HUES48 (cell line): ENCODE measurements at regions not wholly inside any gene's neighbourhood (a gene's known extent, or its start where the extent isn't known, plus 50 kb on each side); places are given as distances from the start of the nearest gene placed in this dataset.

ENCODE experiments used
- H3K27ac ChIP-seq: one replicate; pipeline ENCODE4 v1.7.0; 2013; ENCODE audit warnings: low read depth, low read length, inconsistent platforms
- H3K27me3 ChIP-seq: 2 replicates; pipeline ENCODE4 v1.6.1; 2013; ENCODE audit warnings: mild to moderate bottlenecking, low read length; ENCODE audit not compliant: control insufficient read depth, insufficient read depth
- H3K36me3 ChIP-seq: 2 replicates; pipeline ENCODE4 v1.6.1; 2013; ENCODE audit warnings: low read length; ENCODE audit not compliant: control insufficient read depth, insufficient read depth
- H3K4me1 ChIP-seq: 2 replicates; pipeline ENCODE4 v1.6.1; 2013; ENCODE audit warnings: mild to moderate bottlenecking, low read length; ENCODE audit not compliant: control insufficient read depth, insufficient read depth
- H3K4me3 ChIP-seq: 2 replicates; pipeline ENCODE4 v1.5.1; 2013; ENCODE audit warnings: mild to moderate bottlenecking, low read depth, low read length
- H3K9ac ChIP-seq: 2 replicates; pipeline ENCODE4 v1.6.1; 2013; ENCODE audit warnings: mild to moderate bottlenecking, low read depth, low read length, moderate library complexity
- H3K9me3 ChIP-seq: 2 replicates; pipeline ENCODE4 v1.6.1; 2013; ENCODE audit warnings: low read length; ENCODE audit not compliant: control insufficient read depth, insufficient read depth

DNA sequence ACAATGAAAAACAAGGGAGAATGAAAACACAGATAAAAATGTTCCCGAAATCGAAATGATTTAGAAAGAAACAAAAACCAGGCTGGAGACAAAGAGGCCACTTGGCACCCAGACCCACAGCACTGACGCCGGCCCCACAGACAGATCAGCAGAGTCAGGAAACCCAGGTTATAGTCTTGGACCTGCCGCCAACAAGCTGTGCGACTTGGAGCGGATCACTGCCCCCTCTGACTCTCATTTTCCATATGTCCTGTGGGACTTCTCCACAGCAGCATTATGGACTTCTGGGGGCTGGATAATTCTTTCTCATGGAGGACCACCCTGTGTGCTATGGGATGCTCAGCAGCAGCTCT, 72.4 kb downstream of the MATN1 start:
- H3K9me3 ChIP-seq, result no peaks in the 10 kb centered on the region
- H3K4me1 ChIP-seq, result peaks cover 7% of the 10 kb centered on the region; the same call in 1 of the 2 replicates
- no peak overlapping the region for H3K27ac ChIP-seq
- no peak overlapping the region for H3K9ac ChIP-seq
- no peaks in the 10 kb centered on the region for H3K27me3 ChIP-seq
- H3K4me3 ChIP-seq, result no peak overlapping the region
- no peaks in the 10 kb centered on the region for H3K36me3 ChIP-seq

DNA sequence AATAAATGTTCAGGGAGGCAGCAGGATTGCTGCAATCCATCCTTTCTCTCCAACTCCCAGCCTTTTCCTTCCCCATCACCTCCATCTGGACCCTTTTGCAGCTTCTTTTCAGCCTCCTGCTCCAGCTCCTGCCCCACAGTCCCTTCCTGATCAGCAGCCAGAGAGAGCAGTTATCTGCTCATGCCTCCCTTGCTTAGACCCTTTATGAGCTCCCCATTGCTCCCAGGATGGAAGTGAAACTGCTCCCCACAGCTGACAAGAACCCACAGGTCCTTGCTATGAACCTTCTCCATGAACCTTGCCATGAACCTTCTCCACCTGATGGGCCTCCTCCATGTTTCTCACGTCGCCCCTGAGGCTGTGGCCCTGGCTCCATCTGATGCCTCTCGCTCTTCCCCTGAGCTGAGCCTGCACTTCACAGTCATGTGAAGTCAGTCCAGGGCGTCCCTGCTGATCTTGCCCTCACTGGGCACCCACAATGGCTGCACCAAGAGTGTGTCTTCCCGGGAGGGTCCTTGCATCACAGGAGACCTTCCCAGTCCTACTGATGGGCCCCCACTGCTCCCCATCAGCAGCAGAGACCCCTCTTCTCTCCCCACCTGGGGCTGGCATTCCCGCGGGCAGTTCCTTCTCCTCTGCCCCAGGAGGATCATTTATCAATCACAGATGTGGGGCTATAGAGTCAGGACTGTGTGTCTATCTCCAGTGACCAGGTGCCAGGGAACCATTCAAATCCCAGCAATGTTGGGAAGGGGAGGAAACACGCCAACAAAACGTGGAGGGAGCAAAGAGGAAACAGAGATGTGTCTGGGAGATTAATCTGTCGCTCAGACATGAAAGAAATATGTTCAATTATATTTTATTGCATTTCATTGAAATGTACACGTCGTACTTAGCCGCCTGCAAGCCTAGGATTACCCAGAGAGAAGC, 73.1 kb downstream of the MATN1 start:
- H3K4me1 ChIP-seq, result peaks cover 7% of the 10 kb centered on the region; the same call in 1 of the 2 replicates
- H3K27ac ChIP-seq, result no peak overlapping the region
- H3K27me3 ChIP-seq, result no peaks in the 10 kb centered on the region
- H3K9ac ChIP-seq, result no peak overlapping the region
- no peak overlapping the region for H3K4me3 ChIP-seq
- no peaks in the 10 kb centered on the region for H3K36me3 ChIP-seq
- no peaks in the 10 kb centered on the region for H3K9me3 ChIP-seq

DNA sequence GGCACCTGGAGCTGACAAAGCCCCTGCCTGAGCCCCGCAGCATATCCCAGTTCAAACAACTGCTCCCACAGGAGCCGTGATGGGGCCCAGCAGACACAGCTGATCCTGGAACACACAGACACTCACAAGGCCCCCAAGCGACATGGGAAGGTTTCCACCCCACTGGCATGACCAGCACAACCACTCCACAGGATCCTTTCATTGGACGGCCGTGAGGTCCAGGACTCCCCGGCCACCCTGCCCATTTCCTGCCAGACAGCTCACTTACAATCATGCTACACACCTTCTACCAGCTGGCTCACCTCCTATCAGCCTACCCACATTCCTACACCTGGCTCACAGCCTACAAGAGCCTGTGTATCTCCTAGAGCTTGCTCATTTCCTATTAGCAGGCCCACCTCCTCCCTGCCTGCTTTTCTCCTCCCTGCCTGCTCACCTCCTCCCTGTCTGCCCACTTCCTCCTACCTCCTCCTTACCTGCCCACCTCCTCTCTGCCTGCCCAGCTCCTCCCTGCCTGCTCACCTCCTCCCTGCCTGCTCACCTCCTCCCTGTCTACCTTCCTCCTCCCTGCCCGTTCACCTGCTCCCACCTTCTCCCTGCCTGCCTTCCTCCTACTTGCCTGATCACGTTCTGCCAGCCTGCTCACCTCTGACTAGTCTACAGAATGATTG, 73.9 kb downstream of the MATN1 start:
- H3K27ac ChIP-seq, result no peak overlapping the region
- H3K9ac ChIP-seq, result no peak overlapping the region
- H3K27me3 ChIP-seq, result no peaks in the 10 kb centered on the region
- H3K36me3 ChIP-seq, result no peaks in the 10 kb centered on the region
- no peak overlapping the region for H3K4me3 ChIP-seq
- H3K4me1 ChIP-seq, result peaks cover 7% of the 10 kb centered on the region; the same call in 1 of the 2 replicates
- H3K9me3 ChIP-seq, result no peaks in the 10 kb centered on the region

DNA sequence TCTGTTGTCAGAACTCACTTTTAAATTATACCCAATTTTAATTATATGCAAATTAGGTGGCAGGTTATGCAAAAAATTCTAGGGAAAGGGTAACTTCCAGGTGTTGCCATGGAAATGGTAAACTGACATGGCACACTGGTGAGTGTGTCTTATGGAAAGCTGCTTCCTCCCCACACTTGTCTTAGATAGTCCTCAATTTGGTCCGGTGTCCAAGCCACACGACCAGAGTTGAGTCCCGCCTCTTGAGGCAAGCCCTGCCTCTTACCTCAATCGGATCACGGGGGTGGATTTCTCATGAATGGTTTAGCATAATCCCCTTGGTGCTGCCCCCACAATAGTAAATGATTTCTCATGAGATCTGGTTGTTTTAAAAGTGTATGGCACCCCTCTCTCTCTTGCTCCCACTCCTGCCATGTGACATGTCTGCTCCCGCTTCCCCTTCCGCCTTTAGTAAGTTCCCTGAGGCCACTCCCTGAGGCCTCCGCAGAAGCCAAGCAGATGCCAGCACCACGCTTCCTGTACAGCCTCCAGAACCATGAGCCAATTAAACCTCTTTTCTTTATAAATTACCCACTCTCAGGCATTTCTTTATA, 74.9 kb downstream of the MATN1 start:
- Histone ChIP-seq H3K4me3 (no peak overlapping the region), H3K36me3 (no peaks in the 10 kb centered on the region), H3K9ac (no peak overlapping the region), H3K27ac (no peak overlapping the region), H3K4me1 (peaks cover 7% of the 10 kb centered on the region; the same call in 1 of the 2 replicates), H3K27me3 (no peaks in the 10 kb centered on the region), H3K9me3 (no peaks in the 10 kb centered on the region)

- Histone ChIP-seq H3K9me3 (no peaks in the 10 kb centered on the region), H3K27me3 (no peaks in the 10 kb centered on the region), H3K4me1 (no peaks in the 10 kb centered on the region), H3K4me3 (no peak overlapping the region), H3K36me3 (no peaks in the 10 kb centered on the region), H3K9ac (no peak overlapping the region), H3K27ac (no peak overlapping the region)
Measured at GRCh38 chr1:30645807-30646206, 77.6 kb downstream of the MATN1 start.

- Histone ChIP-seq H3K36me3 (no peaks in the 10 kb centered on the region), H3K27me3 (no peaks in the 10 kb centered on the region), H3K4me3 (no peak overlapping the region), H3K9me3 (no peaks in the 10 kb centered on the region), H3K9ac (no peak overlapping the region), H3K4me1 (no peaks in the 10 kb centered on the region), H3K27ac (no peak overlapping the region)
Measured at GRCh38 chr1:30642391-30643120, 80.8 kb downstream of the MATN1 start.

DNA sequence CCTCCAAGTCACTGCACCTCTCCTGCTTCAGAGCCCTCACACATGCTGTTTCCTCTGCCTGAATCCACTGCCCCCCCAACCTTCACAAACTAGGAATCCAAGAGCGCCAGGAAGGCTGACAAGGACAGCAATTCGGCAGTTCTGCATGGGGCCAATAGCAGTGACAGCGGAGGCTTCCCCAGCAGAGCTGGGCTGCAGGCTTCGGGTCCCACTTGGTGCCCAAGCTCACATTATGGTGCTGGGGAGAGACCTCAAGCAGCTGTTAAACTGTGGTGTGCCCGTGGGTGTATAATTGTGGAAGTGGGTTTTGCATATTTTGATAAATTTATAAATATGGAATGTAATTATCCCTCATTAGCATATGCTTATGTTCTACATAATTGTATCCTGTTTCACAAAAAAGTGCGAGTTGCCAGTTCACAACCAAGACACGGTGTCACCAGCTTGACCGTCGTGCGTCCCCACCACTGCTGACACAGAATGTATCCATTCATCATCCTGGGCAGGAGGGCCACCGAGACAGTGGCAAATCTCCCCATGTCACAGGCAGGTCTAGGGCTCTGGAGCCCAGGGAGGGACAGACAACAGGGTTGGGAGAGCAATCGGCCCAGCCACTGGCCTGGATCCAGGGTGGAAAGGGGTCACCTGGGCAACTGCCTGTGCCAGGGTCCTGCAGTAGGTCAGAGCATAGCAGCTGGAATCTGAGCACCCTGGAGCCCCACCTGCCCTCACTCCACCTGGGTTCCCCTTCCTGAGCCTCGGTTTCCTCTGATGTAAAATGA, 81.6 kb downstream of the MATN1 start:
- H3K4me3 ChIP-seq, result no peak overlapping the region
- H3K4me1 ChIP-seq, result no peaks in the 10 kb centered on the region
- no peak overlapping the region for H3K9ac ChIP-seq
- no peaks in the 10 kb centered on the region for H3K36me3 ChIP-seq
- H3K9me3 ChIP-seq, result no peaks in the 10 kb centered on the region
- H3K27me3 ChIP-seq, result no peaks in the 10 kb centered on the region
- H3K27ac ChIP-seq, result no peak overlapping the region

- no peaks in the 10 kb centered on the region for H3K36me3 ChIP-seq
- H3K4me1 ChIP-seq, result no peaks in the 10 kb centered on the region
Measured at GRCh38 chr1:30639881-30640452, 83.4 kb downstream of the MATN1 start.

DNA sequence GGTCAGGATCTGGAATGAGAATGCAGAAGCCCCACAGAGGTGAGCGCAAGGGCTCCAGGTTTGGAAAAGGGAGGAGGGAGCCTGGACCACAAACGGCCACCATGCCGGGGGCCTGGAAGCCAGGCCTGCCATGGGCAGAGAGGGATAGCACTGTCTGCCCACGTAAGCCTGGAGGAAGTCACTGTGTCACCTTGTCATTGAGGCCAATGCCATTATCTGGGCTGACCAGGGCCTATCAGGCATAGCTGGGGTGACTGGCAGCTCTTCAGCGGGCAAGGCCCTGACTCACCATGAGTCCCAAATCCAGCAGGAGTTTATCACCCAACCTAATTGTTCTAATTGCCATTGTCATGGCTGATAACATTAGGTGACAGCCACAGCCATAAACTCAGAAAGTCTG, 84.6 kb downstream of the MATN1 start:
- H3K27me3 ChIP-seq, result no peaks in the 10 kb centered on the region
- no peaks in the 10 kb centered on the region for H3K9me3 ChIP-seq
- no peak overlapping the region for H3K9ac ChIP-seq
- no peaks in the 10 kb centered on the region for H3K36me3 ChIP-seq
- no peaks in the 10 kb centered on the region for H3K4me1 ChIP-seq
- H3K4me3 ChIP-seq, result no peak overlapping the region
- H3K27ac ChIP-seq, result no peak overlapping the region

More at GRCh38 chr1:30639881-30640452, 83.4 kb downstream of the MATN1 start:
- Histone ChIP-seq H3K9me3 (no peaks in the 10 kb centered on the region), H3K4me3 (no peak overlapping the region), H3K9ac (no peak overlapping the region), H3K27ac (no peak overlapping the region), H3K27me3 (no peaks in the 10 kb centered on the region)

DNA sequence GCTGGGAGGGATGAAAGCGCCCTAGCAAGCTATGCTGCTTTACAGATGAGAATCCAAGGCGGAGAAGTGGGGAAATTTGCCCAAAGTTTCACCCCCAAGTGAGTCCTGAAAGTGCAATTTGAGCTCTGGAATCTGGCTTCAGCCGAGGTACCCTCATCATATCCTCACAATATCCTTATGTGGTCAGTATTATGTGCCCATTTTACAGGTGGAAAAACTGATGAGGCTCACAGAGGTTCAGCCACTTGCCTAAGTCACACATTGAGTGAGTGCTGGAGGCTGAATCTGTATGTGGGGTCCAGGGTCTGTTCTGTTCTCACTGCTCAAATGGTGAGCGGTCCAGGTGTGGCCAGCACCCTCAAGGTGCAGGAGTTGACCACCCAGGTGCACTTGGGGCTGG, 85.3 kb downstream of the MATN1 start:
- no peaks in the 10 kb centered on the region for H3K36me3 ChIP-seq
- H3K9me3 ChIP-seq, result no peaks in the 10 kb centered on the region
- no peaks in the 10 kb centered on the region for H3K27me3 ChIP-seq
- no peaks in the 10 kb centered on the region for H3K4me1 ChIP-seq
- no peak overlapping the region for H3K27ac ChIP-seq
- H3K9ac ChIP-seq, result no peak overlapping the region
- no peak overlapping the region for H3K4me3 ChIP-seq
